Sigmoid colon (tissue), 4 donors: ENCODE measurements at regions not wholly inside any gene's neighbourhood (a gene's known extent, or its start where the extent isn't known, plus 50 kb on each side); places are given as distances from the start of the nearest gene placed in this dataset.
"Not testable (repeated sequence)": the region's sequence is repeated elsewhere in the genome, so short reads cannot be mapped to it uniquely, and the experiment has no call there.

Experiments used
- EP300 ChIP-seq, 4 donors: sonication (generic); formaldehyde crosslinking; IDR thresholded peaks; one replicate each; pipeline ENCODE4 v1.6.1; 2017; ENCODE audit warnings: antibody characterized with exemption in 4 of 4
- POLR2A ChIP-seq, 2 donors: fragments of 450-650 bp; IDR thresholded peaks; one replicate each; pipeline ENCODE4 v1.6.1; 2016; ENCODE audit warnings: antibody characterized with exemption in 2 of 2, mild to moderate bottlenecking in 2 of 2, moderate library complexity in 2 of 2
- POLR2AphosphoS5 ChIP-seq, 4 donors: sonication (generic); formaldehyde crosslinking; IDR thresholded peaks; one replicate each; pipeline ENCODE4 v1.6.1; 2017; ENCODE audit warnings: antibody characterized with exemption in 4 of 4
- TF ChIP-seq, protein P1 (sequence below), 4 experiments: fragments of 450-650 bp in 3 of 4; fragments of 200-600 bp in 1 of 4; IDR thresholded peaks; one replicate each; pipeline ENCODE4 v1.5.1; 2016 to 2019; ENCODE audit warnings: antibody characterized with exemption in 4 of 4, mild to moderate bottlenecking in 3 of 4, moderate library complexity in 2 of 4

DNA sequence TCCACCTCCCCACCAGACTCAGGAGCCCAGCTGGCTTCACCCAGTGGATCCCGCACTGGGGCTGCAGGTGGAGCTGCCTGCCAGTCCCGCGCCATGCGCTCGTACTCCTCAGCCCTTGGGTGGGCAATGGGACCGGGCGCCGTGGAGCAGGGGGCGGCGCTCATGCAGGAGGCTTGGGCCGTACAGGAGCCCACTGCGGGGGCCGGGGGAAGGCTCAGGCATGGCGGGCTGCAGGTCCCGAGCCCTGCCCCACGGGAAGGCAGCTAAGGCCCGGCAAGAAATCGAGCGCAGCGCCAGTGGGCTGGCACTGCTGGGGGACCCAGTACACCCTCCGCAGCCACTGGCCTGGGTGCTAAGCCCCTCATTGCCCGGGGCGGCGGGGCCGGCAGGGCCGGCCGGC, 984.0 kb downstream of the TBL1XR1 start:
- TF ChIP-seq, protein P1, sequence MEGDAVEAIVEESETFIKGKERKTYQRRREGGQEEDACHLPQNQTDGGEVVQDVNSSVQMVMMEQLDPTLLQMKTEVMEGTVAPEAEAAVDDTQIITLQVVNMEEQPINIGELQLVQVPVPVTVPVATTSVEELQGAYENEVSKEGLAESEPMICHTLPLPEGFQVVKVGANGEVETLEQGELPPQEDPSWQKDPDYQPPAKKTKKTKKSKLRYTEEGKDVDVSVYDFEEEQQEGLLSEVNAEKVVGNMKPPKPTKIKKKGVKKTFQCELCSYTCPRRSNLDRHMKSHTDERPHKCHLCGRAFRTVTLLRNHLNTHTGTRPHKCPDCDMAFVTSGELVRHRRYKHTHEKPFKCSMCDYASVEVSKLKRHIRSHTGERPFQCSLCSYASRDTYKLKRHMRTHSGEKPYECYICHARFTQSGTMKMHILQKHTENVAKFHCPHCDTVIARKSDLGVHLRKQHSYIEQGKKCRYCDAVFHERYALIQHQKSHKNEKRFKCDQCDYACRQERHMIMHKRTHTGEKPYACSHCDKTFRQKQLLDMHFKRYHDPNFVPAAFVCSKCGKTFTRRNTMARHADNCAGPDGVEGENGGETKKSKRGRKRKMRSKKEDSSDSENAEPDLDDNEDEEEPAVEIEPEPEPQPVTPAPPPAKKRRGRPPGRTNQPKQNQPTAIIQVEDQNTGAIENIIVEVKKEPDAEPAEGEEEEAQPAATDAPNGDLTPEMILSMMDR (IDR thresholded peaks at IDR 0.05), result not testable (repeated sequence)
- not testable (repeated sequence) for TF ChIP-seq POLR2AphosphoS5, POLR2A, EP300 (IDR thresholded peaks at IDR 0.05)
